Subcutaneous abdominal adipose tissue (tissue), 5 donors: ENCODE measurements at regions not wholly inside any gene's neighbourhood (a gene's known extent, or its start where the extent isn't known, plus 50 kb on each side); places are given as distances from the start of the nearest gene placed in this dataset.

Source experiments
- H3K27ac ChIP-seq: one replicate; pipeline ENCODE4 v1.7.0; 2013; ENCODE audit warnings: low read depth, mild to moderate bottlenecking, inconsistent platforms, low read length, moderate library complexity
- H3K27me3 ChIP-seq, 5 donors: one replicate each; pipeline ENCODE4 v1.7.0; 2013; ENCODE audit warnings: low read length in 5 of 5, inconsistent platforms in 1 of 5; ENCODE audit not compliant: control insufficient read depth in 5 of 5, insufficient read depth in 4 of 5
- H3K36me3 ChIP-seq, 5 donors: one replicate each; pipeline ENCODE4 v1.7.0; 2013; ENCODE audit warnings: low read length in 5 of 5; ENCODE audit not compliant: control insufficient read depth in 5 of 5, insufficient read depth in 5 of 5
- H3K4me1 ChIP-seq, 5 donors: one replicate each; pipeline ENCODE4 v1.7.0; 2013; ENCODE audit warnings: low read length in 5 of 5, mild to moderate bottlenecking in 3 of 5, moderate library complexity in 1 of 5; ENCODE audit not compliant: control insufficient read depth in 5 of 5, insufficient read depth in 5 of 5
- H3K4me3 ChIP-seq, 5 donors: one replicate each; pipeline ENCODE4 v1.7.0; 2013; ENCODE audit warnings: low read length in 5 of 5, low read depth in 1 of 5
- H3K9ac ChIP-seq, 5 donors: one replicate each; pipeline ENCODE4 v1.7.0; 2013; ENCODE audit warnings: low read length in 5 of 5, mild to moderate bottlenecking in 4 of 5, moderate library complexity in 3 of 5
- H3K9me3 ChIP-seq, 5 donors: one replicate each; pipeline ENCODE4 v1.7.0; 2013; ENCODE audit warnings: low read length in 5 of 5; ENCODE audit not compliant: control insufficient read depth in 5 of 5
- donor health status: healthy.
- donor health status: healthy.
- donor health status: healthy.
- donor health status: healthy.
- donor health status: healthy.

GRCh38 chr1:172874950-172875349 lies 175.8 kb downstream of the TNFSF18 start:
- Histone ChIP-seq H3K27ac (no peak overlapping the region), H3K9ac (no peak overlapping the region), H3K27me3 (no peaks in the 10 kb centered on the region), H3K4me1 (no peaks in the 10 kb centered on the region), H3K36me3 (no peaks in the 10 kb centered on the region), H3K4me3 (no peak overlapping the region), H3K9me3 (no peaks in the 10 kb centered on the region)

- no peaks in the 10 kb centered on the region for H3K9me3 ChIP-seq
- H3K9ac ChIP-seq, result no peak overlapping the region
- no peaks in the 10 kb centered on the region for H3K27me3 ChIP-seq
- H3K4me1 ChIP-seq, result no peaks in the 10 kb centered on the region
- H3K4me3 ChIP-seq, result no peak overlapping the region
- no peaks in the 10 kb centered on the region for H3K36me3 ChIP-seq
- no peak overlapping the region for H3K27ac ChIP-seq
These were observed 174.8 kb downstream of the TNFSF18 start for GRCh38 chr1:172875892-172876291.

- Histone ChIP-seq H3K27me3 (no peaks in the 10 kb centered on the region), H3K4me3 (no peak overlapping the region), H3K4me1 (peaks cover 0 to 10% (median 4%) of the 10 kb centered on the region in 5 donors), H3K9me3 (no peaks in the 10 kb centered on the region), H3K9ac (no peak overlapping the region), H3K27ac (no peak overlapping the region), H3K36me3 (no peaks in the 10 kb centered on the region)
These were observed 168.4 kb downstream of the TNFSF18 start for GRCh38 chr1:172882385-172882784.

- Histone ChIP-seq H3K36me3 (no peaks in the 10 kb centered on the region), H3K9me3 (no peaks in the 10 kb centered on the region), H3K27ac (no peak overlapping the region), H3K9ac (no peak overlapping the region), H3K4me3 (no peak overlapping the region), H3K27me3 (no peaks in the 10 kb centered on the region), H3K4me1 (peaks cover 0 to 10% (median 4%) of the 10 kb centered on the region in 5 donors)
These were observed 167.9 kb downstream of the TNFSF18 start for GRCh38 chr1:172882791-172883386.

- Histone ChIP-seq H3K27me3 (no peaks in the 10 kb centered on the region), H3K4me3 (no peak overlapping the region), H3K4me1 (peaks cover 0 to 10% (median 4%) of the 10 kb centered on the region in 5 donors), H3K27ac (no peak overlapping the region), H3K9ac (no peak overlapping the region), H3K36me3 (no peaks in the 10 kb centered on the region), H3K9me3 (no peaks in the 10 kb centered on the region)
These were observed 167.4 kb downstream of the TNFSF18 start for GRCh38 chr1:172883387-172883791.

- Histone ChIP-seq H3K4me1 (peaks cover 0 to 10% (median 4%) of the 10 kb centered on the region in 5 donors), H3K27me3 (no peaks in the 10 kb centered on the region)
These were observed 166.9 kb downstream of the TNFSF18 start for GRCh38 chr1:172883844-172884243.

GRCh38 chr1:172885411-172885810 lies 165.3 kb downstream of the TNFSF18 start:
- Histone ChIP-seq H3K9ac (no peak overlapping the region), H3K4me3 (no peak overlapping the region), H3K36me3 (no peaks in the 10 kb centered on the region), H3K9me3 (no peaks in the 10 kb centered on the region), H3K27ac (no peak overlapping the region), H3K27me3 (no peaks in the 10 kb centered on the region), H3K4me1 (peaks cover 0 to 10% (median 4%) of the 10 kb centered on the region in 5 donors)

More at GRCh38 chr1:172883844-172884243, 166.9 kb downstream of the TNFSF18 start:
- no peaks in the 10 kb centered on the region for H3K9me3 ChIP-seq
- H3K4me3 ChIP-seq, result no peak overlapping the region
- H3K36me3 ChIP-seq, result no peaks in the 10 kb centered on the region
- H3K9ac ChIP-seq, result no peak overlapping the region
- no peak overlapping the region for H3K27ac ChIP-seq

GRCh38 chr1:172885971-172886370 lies 164.8 kb downstream of the TNFSF18 start:
- H3K27me3 ChIP-seq, result no peaks in the 10 kb centered on the region
- H3K27ac ChIP-seq, result no peak overlapping the region
- no peak overlapping the region for H3K9ac ChIP-seq
- H3K36me3 ChIP-seq, result no peaks in the 10 kb centered on the region
- peaks cover 0 to 10% (median 4%) of the 10 kb centered on the region in 5 donors for H3K4me1 ChIP-seq
- no peaks in the 10 kb centered on the region for H3K9me3 ChIP-seq
- no peak overlapping the region for H3K4me3 ChIP-seq

- no peaks in the 10 kb centered on the region for H3K9me3 ChIP-seq
- H3K27me3 ChIP-seq, result no peaks in the 10 kb centered on the region
- no peak overlapping the region for H3K27ac ChIP-seq
- H3K4me3 ChIP-seq, result no peak overlapping the region
- H3K9ac ChIP-seq, result no peak overlapping the region
- peaks cover 0 to 10% (median 4%) of the 10 kb centered on the region in 5 donors for H3K4me1 ChIP-seq
- no peaks in the 10 kb centered on the region for H3K36me3 ChIP-seq
These were observed 163.6 kb downstream of the TNFSF18 start for GRCh38 chr1:172887162-172887561.

GRCh38 chr1:172893146-172893841 lies 157.4 kb downstream of the TNFSF18 start:
- H3K27me3 ChIP-seq, result no peaks in the 10 kb centered on the region
- no peak overlapping the region for H3K9ac ChIP-seq
- peaks cover 0 to 19% (median 2%) of the 10 kb centered on the region in 5 donors for H3K4me1 ChIP-seq
- no peak overlapping the region for H3K4me3 ChIP-seq
- H3K36me3 ChIP-seq, result no peaks in the 10 kb centered on the region
- H3K9me3 ChIP-seq, result no peaks in the 10 kb centered on the region
- no peak overlapping the region for H3K27ac ChIP-seq
